ENCODE measurements at regions not wholly inside any gene's neighbourhood (a gene's known extent, or its start where the extent isn't known, plus 50 kb on each side); places are given as distances from the start of the nearest gene placed in this dataset.

GRCh38 chr3:168292296-168292695, 196.6 kb upstream of the GOLIM4 start:
- no peak for TF ChIP-seq CTCF (conservative IDR thresholded peaks at IDR 0.05)
- TF ChIP-seq EZH2 (IDR thresholded peaks at IDR 0.05; ENCODE audit: low read depth) = no peak

Data from PC-9 (cell line).